Colonic mucosa (tissue), 4 donors: ENCODE measurements at regions not wholly inside any gene's neighbourhood (a gene's known extent, or its start where the extent isn't known, plus 50 kb on each side); places are given as distances from the start of the nearest gene placed in this dataset.
A peak's percentile ranks its signal among the peaks of the same experiment; 100 is the strongest.

Source experiments
- DNase-seq: peaks from one replicate; pipeline ENCODE4 v3.0.0-alpha.2; 2020
- H3K27ac ChIP-seq: fragments of 200-600 bp; one replicate; pipeline ENCODE4 v1.8.0; 2021
- H3K27me3 ChIP-seq: fragments of 200-600 bp; one replicate; pipeline ENCODE4 v1.8.0; 2021
- H3K36me3 ChIP-seq: fragments of 200-600 bp; one replicate; pipeline ENCODE4 v1.8.0; 2021
- H3K4me1 ChIP-seq: fragments of 200-600 bp; one replicate; pipeline ENCODE4 v1.8.0; 2021; ENCODE audit warnings: mild to moderate bottlenecking
- H3K4me3 ChIP-seq: fragments of 200-600 bp; one replicate; pipeline ENCODE4 v1.8.0; 2021
- H3K9ac ChIP-seq, 2 donors: one replicate each; pipeline ENCODE4 v1.7.0; 2013; ENCODE audit warnings: control low read depth in 2 of 2, low read depth in 2 of 2, low read length in 2 of 2
- H3K9me3 ChIP-seq: fragments of 200-600 bp; one replicate; pipeline ENCODE4 v1.8.0; 2021
- CTCF ChIP-seq: fragments of 200-600 bp; IDR thresholded peaks from one replicate; pipeline ENCODE4 v1.8.0; 2022; ENCODE audit warnings: antibody characterized with exemption, mild to moderate bottlenecking
- intact Hi-C: fragments of 100-400 bp; cut with DNase I; formaldehyde crosslinking; loops from one replicate; pipeline ENCODE4 v1.14.1; 2022
- donor health status: healthy.
- donor health status: DM: no; HTN: no; CAD: no.
- donor health status: DM: no; HTN: no; CAD: no.

- Histone ChIP-seq H3K9me3 (no peaks in the 10 kb centered on the region), H3K36me3 (no peaks in the 10 kb centered on the region), H3K4me3 (no peak overlapping the region), H3K27me3 (no peaks in the 10 kb centered on the region), H3K4me1 (no peaks in the 10 kb centered on the region), H3K27ac (no peak overlapping the region), H3K9ac (no peak overlapping the region)
- no peak for TF ChIP-seq CTCF
- intact Hi-C loops, result no loop called here
- no peak for DNase-seq
These were observed 125.0 kb upstream of the JUN start for GRCh38 chr1:58908561-58909560.

- Histone ChIP-seq H3K9ac (no peak overlapping the region), H3K4me3 (no peak overlapping the region), H3K36me3 (no peaks in the 10 kb centered on the region), H3K4me1 (no peaks in the 10 kb centered on the region), H3K9me3 (no peaks in the 10 kb centered on the region), H3K27ac (no peak overlapping the region), H3K27me3 (no peaks in the 10 kb centered on the region)
- intact Hi-C loops, result no loop called here
- DNase-seq, result no peak
- TF ChIP-seq CTCF, result no peak
These were observed 126.3 kb upstream of the JUN start for GRCh38 chr1:58909914-58910681.

GRCh38 chr1:58911841-58912499 lies 128.1 kb upstream of the JUN start:
- Histone ChIP-seq H3K27me3 (no peaks in the 10 kb centered on the region), H3K9me3 (no peaks in the 10 kb centered on the region), H3K4me1 (no peaks in the 10 kb centered on the region), H3K27ac (no peak overlapping the region), H3K9ac (peak overlapping the region in 1 of 2 donors; percentile 16), H3K36me3 (no peaks in the 10 kb centered on the region), H3K4me3 (no peak overlapping the region)
- intact Hi-C loops, result no loop called here
- no peak for DNase-seq
- no peak for TF ChIP-seq CTCF

GRCh38 chr1:58914925-58915324 lies 131.1 kb upstream of the JUN start:
- H3K9me3 ChIP-seq, result no peaks in the 10 kb centered on the region
- intact Hi-C loops, result no loop called here

More at GRCh38 chr1:58914925-58915324, 131.1 kb upstream of the JUN start:
- H3K9ac ChIP-seq, result no peak overlapping the region
- no peaks in the 10 kb centered on the region for H3K36me3 ChIP-seq
- no peak for DNase-seq
- TF ChIP-seq CTCF, result no peak
- H3K27ac ChIP-seq, result no peak overlapping the region
- H3K4me3 ChIP-seq, result no peak overlapping the region
- H3K4me1 ChIP-seq, result no peaks in the 10 kb centered on the region
- no peaks in the 10 kb centered on the region for H3K27me3 ChIP-seq
